VCaP (cell line): ENCODE measurements at regions not wholly inside any gene's neighbourhood (a gene's known extent, or its start where the extent isn't known, plus 50 kb on each side); places are given as distances from the start of the nearest gene placed in this dataset.

Experiments
- H3K27ac ChIP-seq: fragments of 450-650 bp; 2 replicates; pipeline ENCODE4 v1.5.1; 2017
- CTCF ChIP-seq: fragments of 450-650 bp; conservative IDR thresholded peaks from 2 replicates; pipeline ENCODE4 v1.5.1; 2017; ENCODE audit warnings: mild to moderate bottlenecking, moderate library complexity

GRCh38 chr13:80509264-80509663 is 168.3 kb upstream of the SPRY2 start:
- no peak for TF ChIP-seq CTCF

GRCh38 chr13:80508031-80508430 is 167.1 kb upstream of the SPRY2 start:
- no peak for TF ChIP-seq CTCF

More at GRCh38 chr13:80509264-80509663, 168.3 kb upstream of the SPRY2 start:
- no peak overlapping the region for H3K27ac ChIP-seq

GRCh38 chr13:80504453-80504852 is 163.5 kb upstream of the SPRY2 start:
- no peak for TF ChIP-seq CTCF
- no peak overlapping the region for H3K27ac ChIP-seq

More at GRCh38 chr13:80508031-80508430, 167.1 kb upstream of the SPRY2 start:
- no peak overlapping the region for H3K27ac ChIP-seq

- no peak for TF ChIP-seq CTCF
- H3K27ac ChIP-seq, result no peak overlapping the region
These were observed 161.4 kb upstream of the SPRY2 start for GRCh38 chr13:80502359-80502758.

GRCh38 chr13:80501556-80501955 is 160.6 kb upstream of the SPRY2 start:
- TF ChIP-seq CTCF, result no peak

GRCh38 chr13:80499536-80500290 is 158.8 kb upstream of the SPRY2 start:
- no peak overlapping the region for H3K27ac ChIP-seq
- no peak for TF ChIP-seq CTCF

More at GRCh38 chr13:80501556-80501955, 160.6 kb upstream of the SPRY2 start:
- no peak overlapping the region for H3K27ac ChIP-seq

- no peak overlapping the region for H3K27ac ChIP-seq
- TF ChIP-seq CTCF, result no peak
These were observed 157.5 kb upstream of the SPRY2 start for GRCh38 chr13:80498433-80498832.
